ENCODE measurements at regions not wholly inside any gene's neighbourhood (a gene's known extent, or its start where the extent isn't known, plus 50 kb on each side); places are given as distances from the start of the nearest gene placed in this dataset.

DNA sequence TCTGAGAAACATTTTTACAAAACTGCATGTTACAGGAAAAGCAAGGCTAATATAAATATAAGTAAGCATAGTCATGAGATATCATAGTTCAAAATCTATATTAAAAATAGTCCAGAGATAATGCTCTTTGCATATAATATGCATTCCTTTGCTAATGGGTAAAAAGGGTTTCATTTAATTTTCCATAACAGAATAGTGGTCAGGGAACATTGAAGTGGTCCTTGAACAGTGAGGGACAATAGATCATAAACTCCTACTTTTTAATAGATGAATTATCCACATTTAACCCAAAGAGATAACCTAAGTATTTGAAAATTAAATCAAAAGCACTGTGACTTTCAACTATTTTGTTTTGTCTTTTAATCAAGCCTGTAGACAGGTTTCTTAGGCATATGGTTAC lies 243.1 kb upstream of the ADGRB3 start:
- no peak for DNase-seq (ENCODE audit: low read depth in 2 of 2)

DNA sequence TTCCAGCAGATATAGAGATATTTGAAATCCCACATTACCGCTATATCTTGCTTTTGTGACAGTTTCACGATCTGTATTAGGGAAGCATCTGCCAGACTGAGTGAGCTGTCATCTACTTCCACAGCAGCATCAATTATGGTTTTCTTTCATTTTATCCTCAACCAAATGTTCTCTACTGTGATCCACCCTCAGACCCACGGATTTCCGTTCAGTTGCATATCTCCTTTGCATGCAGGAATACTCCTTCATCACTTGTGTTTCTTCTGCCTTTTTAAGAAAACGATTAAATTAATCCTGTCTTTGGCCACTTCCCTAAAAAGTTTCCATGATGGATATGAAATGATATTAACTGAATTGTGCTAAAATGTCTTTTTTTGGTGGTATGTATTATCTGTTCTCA lies 262.1 kb upstream of the ADGRB3 start:
- no peak for DNase-seq (ENCODE audit: low read depth in 2 of 2)

DNA sequence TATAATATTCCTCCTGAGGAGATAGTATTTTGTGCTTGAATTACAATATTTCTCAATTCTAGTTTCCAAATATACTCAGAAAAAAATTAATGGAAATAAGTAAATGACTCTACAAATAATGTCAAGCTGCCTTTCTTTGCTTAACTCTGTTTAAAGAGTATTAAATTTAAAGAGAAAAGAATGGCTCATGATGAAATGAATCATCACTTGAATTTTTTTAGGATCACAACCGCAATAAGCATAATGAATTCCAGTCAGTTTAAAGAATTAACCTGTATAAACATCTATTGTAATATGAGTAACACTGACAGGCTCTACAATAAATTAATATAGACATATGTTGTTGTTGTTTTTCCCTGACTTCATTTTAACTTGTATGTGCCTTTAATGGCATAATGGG lies 266.2 kb upstream of the ADGRB3 start:
- DNase-seq (ENCODE audit: low read depth in 2 of 2), result no peak

DNA sequence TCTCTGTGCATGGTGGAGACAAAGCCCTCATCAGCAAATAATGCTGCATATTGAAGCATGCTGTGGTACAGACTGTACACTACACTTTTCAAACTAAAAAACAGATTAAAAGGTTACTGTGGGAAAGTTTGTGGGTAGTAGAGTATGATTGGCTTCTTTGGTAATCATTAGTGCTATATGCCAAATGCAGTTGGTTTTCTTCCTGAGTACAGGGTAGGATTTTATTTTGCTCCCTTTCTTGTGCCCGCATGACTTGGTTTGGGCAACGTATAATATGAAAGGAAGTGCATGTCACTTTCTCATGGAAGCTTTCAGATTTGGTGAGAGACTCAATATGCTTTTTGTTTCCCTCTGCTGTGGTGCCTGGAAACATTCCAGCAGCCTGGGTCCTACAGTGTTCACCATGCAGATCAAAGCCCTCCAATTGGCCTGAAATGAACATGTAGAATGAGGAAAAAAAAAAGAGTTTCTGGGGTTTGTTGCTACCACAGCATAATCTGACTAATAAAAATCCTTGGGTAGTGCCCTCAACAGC lies 270.7 kb upstream of the ADGRB3 start:
- no peak for DNase-seq (ENCODE audit: low read depth in 2 of 2)

DNA sequence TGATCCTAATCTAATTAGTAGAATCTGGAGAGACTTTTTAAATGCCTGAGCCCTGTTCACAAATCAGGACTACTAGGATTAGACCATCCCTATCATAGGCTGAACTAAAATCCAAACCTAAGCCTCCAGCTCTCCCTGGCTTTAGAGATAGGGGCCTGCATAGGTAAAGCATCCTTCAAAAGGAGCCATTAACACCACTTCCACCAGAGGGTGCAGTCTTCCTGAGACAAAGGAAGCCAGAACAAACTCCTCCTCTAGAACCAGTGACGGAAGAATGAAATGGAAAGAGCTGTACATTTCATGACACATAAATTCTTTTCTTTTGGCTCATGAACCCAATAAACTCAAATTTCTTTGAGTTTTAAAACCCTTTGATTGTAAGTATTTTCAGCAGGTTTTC lies 291.2 kb upstream of the ADGRB3 start:
- DNase-seq (ENCODE audit: low read depth in 2 of 2), result peak in 1 of 2 donors; percentile 0

DNA sequence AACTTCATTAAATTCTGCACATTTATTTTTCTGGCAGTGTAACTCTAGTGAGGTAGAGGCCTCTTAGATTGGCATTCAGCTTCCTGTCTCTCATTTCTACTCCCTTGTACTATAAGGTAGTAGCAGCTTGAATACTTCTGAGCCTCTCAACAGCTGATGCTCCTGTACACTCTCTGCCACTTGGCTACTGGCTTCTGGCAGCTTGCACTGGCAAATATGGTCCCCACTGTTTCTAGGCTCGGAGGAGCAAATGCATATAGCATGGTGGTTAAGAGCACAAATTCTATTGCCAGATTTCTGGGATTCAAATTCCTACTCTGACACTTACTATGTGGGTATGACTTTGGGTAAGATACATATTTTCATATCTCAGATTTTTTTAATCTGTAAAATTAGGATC lies 292.8 kb upstream of the ADGRB3 start:
- no peak for DNase-seq (ENCODE audit: low read depth in 2 of 2)

DNA sequence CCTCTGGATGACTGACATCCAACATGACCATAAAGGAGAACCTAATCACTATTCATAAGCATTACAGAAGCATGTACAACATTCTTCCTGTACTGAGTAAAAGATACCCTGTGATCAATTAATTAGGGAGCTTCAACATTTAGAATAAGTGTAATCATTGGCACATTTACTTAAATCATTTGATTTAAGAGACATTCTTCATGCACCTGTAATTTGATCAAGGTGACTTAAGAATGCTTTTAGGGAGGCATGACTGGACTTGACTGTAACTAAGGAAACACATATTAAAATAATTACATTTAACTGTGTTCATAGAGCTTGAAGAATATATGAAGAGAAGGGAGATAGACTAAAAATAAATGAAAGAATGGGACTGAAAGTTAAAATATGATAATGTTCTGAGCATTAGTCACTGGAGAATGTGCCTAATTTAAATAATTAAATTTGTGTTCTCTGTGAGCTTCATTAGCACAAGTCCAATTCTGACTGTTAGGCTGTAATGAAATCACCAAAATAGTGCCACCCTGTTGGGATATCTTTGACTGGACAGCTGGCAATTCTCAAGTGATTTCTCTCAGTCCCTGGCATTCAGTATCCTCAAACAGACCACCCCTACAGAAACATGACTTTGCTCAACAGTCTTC lies 295.5 kb upstream of the ADGRB3 start:
- no peak for DNase-seq (ENCODE audit: low read depth in 2 of 2)

DNA sequence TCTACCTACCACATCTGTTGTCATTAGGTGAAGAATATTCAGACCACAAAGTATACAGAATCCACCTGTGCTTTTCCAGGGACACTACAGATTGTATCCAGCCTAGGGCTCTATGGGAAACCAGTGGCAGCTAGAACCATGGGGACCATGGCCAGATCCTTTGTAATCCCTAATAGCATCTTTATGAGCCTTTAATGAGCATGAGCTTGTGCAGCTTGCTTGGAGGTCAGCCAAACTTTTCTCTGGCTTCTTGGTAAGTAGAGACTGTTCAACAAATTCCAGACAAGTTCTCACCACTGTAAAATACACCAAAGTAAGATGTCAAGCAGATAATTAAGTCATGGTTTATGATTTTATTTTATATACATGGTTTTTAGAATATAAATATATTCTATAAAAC lies 301.6 kb upstream of the ADGRB3 start:
- DNase-seq (ENCODE audit: low read depth in 2 of 2), result no peak

DNA sequence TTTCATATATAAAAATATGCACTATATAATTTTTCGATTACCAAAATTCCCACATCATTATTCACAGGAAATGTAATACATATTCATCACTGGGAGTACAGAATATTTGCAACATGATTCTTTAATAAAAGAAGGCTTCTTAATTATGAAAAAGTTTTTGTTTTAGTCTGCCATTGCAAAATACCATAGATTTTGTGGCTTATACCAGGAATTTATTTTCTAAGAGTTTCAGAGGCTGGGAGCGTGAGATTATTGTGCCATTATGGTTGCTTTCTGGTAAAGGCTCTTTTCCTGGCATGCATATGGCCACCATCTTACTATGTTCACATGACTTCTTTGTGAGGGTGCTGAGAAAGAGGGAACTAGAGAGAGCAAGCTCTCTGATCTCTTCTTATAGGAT lies 306.9 kb upstream of the ADGRB3 start:
- DNase-seq (ENCODE audit: low read depth in 2 of 2), result no peak

DNA sequence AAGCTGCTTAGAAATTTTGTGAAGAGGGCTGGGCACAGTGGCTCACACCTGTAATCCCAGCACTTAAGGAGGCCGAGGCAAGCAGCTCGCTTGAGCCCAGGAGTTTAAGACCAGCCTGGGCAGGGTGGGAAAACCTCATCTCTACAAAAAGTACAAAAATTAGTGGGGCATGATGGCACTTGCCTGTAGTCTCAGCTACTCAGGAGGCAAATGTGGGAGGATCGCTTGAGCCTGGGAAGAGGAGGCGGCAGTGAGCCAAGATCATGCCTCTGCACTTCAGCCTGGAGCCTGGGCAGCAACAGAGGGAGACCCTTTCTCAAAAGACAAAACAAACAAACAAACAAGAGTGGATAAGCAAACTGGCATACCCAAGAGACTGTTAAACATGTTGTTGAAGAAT lies 308.3 kb upstream of the ADGRB3 start:
- no peak for DNase-seq (ENCODE audit: low read depth in 2 of 2)

DNA sequence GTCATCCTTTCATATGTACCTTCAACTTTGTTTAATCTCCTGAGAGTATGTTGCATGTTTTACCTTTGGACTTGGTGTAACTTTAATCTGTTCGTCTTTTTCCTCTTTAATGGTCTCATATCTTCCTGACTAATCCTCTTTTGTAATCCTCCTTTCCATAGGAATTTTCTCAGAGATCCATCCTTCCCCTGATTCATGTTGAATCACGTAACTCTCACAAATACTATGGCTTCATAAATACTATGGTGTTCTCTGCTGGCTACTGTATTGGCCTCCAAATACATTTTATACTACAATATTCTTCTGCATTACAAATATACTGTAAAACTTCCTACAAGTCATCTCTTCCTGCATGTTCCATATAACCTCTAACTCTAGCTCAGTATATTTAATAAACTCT lies 317.7 kb upstream of the ADGRB3 start:
- no peak for DNase-seq (ENCODE audit: low read depth in 2 of 2)

DNA sequence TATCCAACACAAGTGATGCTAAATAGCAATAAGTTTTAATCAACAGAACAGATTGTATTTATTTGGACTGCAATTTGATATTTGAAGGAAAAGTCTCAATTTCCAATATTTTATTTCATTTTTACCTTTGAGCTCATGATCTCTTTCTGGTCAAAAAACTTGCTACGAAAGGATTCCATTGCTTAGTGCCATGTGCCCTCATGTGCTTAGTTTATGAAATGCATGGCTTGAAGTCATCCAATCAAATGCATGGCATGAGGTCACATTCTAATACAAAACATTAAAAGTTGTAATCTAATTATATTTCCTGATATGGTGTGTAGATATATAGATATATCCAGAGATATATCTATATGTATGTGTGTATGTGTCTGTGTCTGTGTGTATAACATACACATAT lies 321.2 kb upstream of the ADGRB3 start:
- no peak for DNase-seq (ENCODE audit: low read depth in 2 of 2)

DNA sequence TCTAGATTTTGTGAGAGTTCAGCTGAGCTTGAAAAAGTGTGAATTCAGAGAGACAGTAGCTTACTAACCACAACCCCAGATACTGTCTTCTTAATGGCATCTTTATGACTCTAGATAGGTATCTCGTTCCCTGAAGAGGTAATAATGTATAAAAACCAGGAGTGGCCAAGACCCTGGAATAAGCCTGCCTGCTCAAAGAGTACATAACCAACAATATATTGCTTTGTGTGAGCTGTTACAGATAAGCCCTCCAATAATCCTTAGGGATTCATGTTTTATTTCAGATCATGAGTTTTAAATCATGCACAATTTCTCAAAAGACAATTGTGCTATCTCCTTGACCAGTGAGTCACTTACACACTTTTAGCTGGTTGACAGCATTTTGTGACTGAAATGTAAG lies 327.8 kb upstream of the ADGRB3 start:
- DNase-seq (ENCODE audit: low read depth in 2 of 2), result no peak

DNA sequence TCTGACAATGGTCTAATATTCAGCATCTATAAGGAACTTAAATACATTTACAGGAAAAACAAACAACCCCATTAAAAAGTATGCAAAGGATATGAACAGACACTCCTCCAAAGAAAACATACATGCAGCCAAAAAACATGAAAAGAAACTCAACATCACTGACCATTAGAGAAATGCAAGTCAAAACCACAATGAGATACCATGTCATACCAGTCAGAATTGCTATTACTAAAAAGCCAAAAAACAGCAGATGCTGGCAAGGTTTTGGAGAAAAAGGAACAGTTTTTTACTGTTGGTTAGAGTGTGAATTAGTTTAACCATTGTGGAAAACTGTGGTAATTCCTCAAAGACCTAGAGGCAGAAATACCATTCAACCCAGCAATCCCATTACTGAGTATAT lies 339.0 kb upstream of the ADGRB3 start:
- no peak for DNase-seq (ENCODE audit: low read depth in 2 of 2)

DNA sequence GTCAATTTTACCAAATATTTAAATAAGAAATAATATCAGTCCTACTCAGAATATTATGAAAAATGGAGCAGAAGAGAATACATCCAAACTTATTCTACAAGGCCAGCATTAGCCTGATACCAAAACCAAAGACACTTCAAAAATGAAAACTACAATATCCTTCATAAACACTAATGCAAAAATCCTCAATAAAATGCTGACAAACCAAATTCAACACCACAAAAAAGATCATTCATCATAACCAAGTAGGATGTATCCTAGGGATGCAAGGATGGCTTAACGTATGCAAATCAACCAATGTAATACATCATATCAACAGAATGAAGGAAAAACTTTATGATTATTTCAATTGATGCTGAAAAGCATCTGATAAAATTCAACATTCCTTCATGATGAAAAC lies 352.4 kb upstream of the ADGRB3 start:
- DNase-seq (ENCODE audit: low read depth in 2 of 2), result no peak

DNA sequence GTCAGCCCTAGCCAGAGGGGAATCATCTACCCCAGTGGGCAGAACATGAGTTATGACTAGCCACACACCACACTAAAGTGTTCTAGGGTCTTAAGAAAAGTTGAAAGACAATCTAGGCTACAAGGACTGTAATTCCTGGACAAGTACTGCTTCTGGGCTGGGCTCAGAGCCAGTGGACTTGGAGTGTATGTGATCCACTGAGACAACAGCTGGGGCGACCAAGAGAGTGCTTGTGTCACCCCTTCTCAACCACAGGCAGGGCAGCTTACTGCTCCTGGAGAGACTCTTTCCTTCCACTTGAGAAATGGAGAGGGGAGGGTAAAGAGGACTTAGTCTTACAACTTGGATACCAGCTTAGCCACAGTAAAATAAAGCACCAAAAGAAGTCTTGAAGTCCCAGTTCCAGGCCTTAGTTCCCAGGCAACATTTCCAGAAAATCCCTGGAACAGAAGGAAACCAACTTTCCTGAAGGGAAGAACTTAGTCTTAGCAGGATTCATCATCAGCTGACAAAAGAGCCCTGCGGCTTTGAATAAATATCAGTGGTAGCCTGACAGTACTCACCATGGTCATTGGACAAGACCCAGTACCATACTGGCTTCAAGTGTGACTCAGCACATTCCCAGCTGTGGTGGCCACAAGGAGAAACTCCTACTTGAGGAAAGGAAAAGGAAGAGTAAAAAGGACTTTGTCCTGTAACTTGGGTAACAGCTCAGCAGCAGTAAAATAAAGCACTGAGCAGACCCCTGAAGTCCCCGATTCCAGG lies 355.1 kb upstream of the ADGRB3 start:
- DNase-seq (ENCODE audit: low read depth in 2 of 2), result no peak

DNA sequence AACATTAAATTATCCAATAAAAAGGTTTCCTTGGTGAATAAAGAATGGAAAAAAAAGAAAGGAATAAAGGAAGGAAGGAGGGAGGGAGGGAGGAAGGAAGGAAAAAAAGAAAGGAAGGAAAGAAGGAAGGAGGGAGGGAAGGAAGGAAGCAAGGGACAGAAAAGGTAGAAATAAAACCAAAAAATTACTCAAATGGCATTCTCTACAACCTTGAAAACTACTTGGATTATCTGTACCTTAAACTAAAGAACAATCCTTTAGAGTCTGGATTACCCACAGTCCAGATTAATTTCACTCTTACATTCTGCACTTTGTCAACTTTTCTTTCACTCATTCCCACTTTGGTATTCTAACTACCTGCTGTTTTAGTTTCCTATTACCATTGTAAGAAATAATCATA lies 361.8 kb upstream of the ADGRB3 start:
- DNase-seq (ENCODE audit: low read depth in 2 of 2), result no peak

DNA sequence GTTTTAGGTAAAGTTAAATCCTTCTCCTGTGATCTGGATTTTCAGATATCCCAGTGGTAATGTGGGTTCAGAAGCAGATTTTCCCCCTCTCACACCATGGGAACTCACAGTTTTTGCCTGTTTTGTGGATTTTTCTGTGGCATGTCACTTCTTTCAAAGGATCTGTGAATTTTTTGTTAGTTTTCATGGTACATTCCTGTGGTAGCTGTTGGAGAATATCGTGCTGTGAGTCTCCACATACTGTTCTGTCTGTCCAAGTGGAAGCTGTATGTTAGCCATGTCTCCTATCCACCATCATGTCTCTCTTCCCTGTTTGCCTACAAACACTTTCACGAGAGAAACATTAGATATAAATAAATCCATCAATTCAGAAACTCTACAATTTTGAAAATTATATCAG lies 378.7 kb upstream of the ADGRB3 start:
- DNase-seq (ENCODE audit: low read depth in 2 of 2), result no peak

DNA sequence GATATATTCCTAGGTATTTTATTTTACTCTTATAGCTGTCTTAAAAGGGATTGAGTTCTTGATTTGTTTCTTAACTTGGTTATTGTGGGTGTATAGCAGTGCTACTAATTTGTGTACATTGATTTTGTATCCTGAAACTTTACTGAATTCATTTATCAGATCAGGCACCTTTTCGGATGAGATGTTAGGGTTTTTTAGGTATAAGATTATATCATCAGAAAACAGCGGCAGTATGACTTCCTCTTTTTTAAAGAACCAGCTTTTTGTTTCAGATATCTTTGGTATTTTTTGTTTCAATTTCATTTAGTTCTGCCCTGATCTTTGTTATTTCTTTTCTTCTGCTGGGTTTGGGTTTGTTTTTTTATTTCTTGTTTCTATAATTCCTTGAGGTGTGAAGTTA lies 382.4 kb upstream of the ADGRB3 start:
- DNase-seq (ENCODE audit: low read depth in 2 of 2), result no peak

DNA sequence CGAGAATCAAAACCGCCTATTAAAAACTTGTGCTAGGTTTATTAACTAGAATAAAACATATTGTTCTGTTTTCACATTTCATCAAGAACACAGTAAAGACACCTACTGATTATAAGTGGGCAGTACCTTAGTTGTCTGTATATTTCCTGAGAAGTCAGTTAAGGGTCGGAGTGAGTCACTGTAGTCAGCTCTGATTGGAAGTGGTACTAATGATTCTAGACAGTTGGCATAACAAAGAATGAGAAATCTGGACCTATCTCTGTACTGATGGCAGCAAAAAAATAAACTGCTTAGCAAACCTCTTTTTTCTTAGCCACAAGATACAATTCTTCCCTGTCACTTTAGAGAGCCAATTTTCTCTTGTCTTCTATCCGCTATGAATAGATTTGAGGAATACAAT lies 387.3 kb upstream of the ADGRB3 start:
- DNase-seq (ENCODE audit: low read depth in 2 of 2), result no peak

DNA sequence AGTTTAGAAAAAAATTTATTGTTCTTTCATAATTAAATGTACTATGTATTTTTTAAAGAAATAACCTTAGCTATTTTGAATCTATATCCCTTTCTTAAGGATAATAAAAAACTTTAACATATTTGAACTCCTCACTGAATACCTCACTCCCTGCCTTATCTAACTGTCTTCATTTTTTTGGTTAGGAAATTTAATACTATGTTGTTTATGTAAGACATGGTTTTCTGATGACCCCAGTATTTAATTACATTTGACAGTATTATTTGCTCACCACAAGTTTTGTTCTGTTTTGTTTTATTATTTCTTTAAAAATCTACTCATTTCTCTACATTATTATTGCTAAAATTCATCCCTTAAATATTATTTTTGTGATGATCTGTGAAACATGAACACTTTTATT lies 394.4 kb upstream of the ADGRB3 start:
- DNase-seq (ENCODE audit: low read depth in 2 of 2), result no peak

DNA sequence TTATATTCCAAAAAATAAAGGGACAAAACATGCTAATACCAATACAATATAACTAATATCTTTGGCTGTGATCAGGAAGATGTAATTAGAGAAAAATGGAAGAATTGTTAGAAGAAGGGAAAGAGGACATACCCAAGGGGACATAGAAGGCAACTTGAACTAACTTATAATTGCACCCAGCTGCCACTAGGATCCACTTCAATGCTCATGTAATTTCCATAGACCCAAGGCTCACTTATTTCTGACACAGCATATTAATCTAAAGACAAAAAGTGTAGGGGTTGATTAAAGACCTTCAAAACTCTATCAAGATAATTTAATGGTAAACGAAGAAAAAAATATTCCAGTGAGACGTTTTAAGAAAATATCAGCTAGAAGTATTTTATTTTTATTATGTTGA lies 396.0 kb upstream of the ADGRB3 start:
- DNase-seq (ENCODE audit: low read depth in 2 of 2), result no peak

DNA sequence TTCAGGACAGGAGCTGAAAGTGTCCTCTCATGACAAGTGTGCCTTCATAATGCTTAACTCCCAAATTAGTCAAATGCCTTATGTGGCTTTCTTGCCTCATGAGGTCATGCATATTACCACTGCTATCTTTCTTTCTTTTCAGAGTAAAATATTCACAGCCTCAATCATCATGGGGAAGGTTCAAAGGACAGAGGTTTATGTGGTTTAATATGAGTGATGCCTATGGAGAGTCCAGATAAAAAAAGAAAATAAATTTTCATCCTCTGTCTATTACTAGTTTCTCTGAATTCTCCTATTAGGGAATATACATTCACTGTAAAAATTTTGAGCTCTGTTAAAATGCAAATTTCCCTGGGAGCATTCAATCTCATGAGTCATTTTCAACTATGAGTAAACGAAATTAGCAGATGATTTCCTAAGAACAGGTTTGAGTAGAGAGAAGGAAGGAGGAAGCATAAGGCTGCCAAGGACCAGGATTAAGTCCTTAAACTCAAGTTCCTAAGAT lies 396.9 kb upstream of the ADGRB3 start:
- no peak for DNase-seq (ENCODE audit: low read depth in 2 of 2)

Data from activated CD4-positive, alpha-beta T cell treated with anti-CD3 and anti-CD28 coated beads for 24 hours (primary cell).